ENCODE measurements at regions not wholly inside any gene's neighbourhood (a gene's known extent, or its start where the extent isn't known, plus 50 kb on each side); places are given as distances from the start of the nearest gene placed in this dataset.
"Not testable (repeated sequence)": the region's sequence is repeated elsewhere in the genome, so short reads cannot be mapped to it uniquely, and the experiment has no call there.

- no peak overlapping the region for H3K27ac ChIP-seq
- TF ChIP-seq ZFX (IDR thresholded peaks at IDR 0.05; ENCODE audit: borderline replicate concordance) (no peak), CTCF (IDR thresholded peaks at IDR 0.05) (no peak)
Observed at GRCh38 chr7:27032839-27033238, 63.0 kb downstream of the HOXA1 start.

- TF ChIP-seq ZFX (IDR thresholded peaks at IDR 0.05; ENCODE audit: borderline replicate concordance) (no peak), CTCF (IDR thresholded peaks at IDR 0.05) (no peak)
- H3K27ac ChIP-seq = no peak overlapping the region
Observed at GRCh38 chr7:27031289-27032172, 64.3 kb downstream of the HOXA1 start.

GRCh38 chr7:27030393-27031050, 65.3 kb downstream of the HOXA1 start:
- H3K27ac ChIP-seq = no peak overlapping the region
- TF ChIP-seq ZFX (IDR thresholded peaks at IDR 0.05; ENCODE audit: borderline replicate concordance) = no peak
- no peak for TF ChIP-seq CTCF (IDR thresholded peaks at IDR 0.05)

- TF ChIP-seq ZFX (IDR thresholded peaks at IDR 0.05; ENCODE audit: borderline replicate concordance) (no peak), CTCF (IDR thresholded peaks at IDR 0.05) (no peak)
- no peak overlapping the region for H3K27ac ChIP-seq
Observed at GRCh38 chr7:27025270-27025669, 70.5 kb downstream of the HOXA1 start.

- TF ChIP-seq ZFX (IDR thresholded peaks at IDR 0.05; ENCODE audit: borderline replicate concordance) = no peak
- TF ChIP-seq CTCF (IDR thresholded peaks at IDR 0.05) = no peak
- H3K27ac ChIP-seq = no peak overlapping the region
Observed at GRCh38 chr7:27010068-27010467, 85.7 kb downstream of the HOXA1 start.

GRCh38 chr7:27000496-27000895, 95.3 kb downstream of the HOXA1 start:
- TF ChIP-seq ZFX (IDR thresholded peaks at IDR 0.05; ENCODE audit: borderline replicate concordance) (no peak), CTCF (IDR thresholded peaks at IDR 0.05) (no peak)
- no peak overlapping the region for H3K27ac ChIP-seq

GRCh38 chr7:26998284-26998683, 97.5 kb downstream of the HOXA1 start:
- H3K27ac ChIP-seq = not testable (repeated sequence)

Data from 22Rv1 (cell line).